Activated T-cell treated with anti-CD3 and anti-CD28 coated beads, Interleukin-2, amount 50 U/mL, for 72 hours (primary cell): ENCODE measurements at regions not wholly inside any gene's neighbourhood (a gene's known extent, or its start where the extent isn't known, plus 50 kb on each side); places are given as distances from the start of the nearest gene placed in this dataset.
"Not testable (repeated sequence)": the region's sequence is repeated elsewhere in the genome, so short reads cannot be mapped to it uniquely, and the experiment has no call there.

ENCODE experiments used
- ATAC-seq, 2 donors: fragments of 150-1000 bp; cut with Tn5 transposase; replicated peaks in 1 of 2; 2 replicates each; pipeline ENCODE4 v1.10.0; 2021; ENCODE audit warnings: moderate library complexity in 2 of 2, mild to moderate bottlenecking in 1 of 2
- DNase-seq, 2 donors: peaks; one replicate each; pipeline ENCODE4 v3.0.0; 2021 to 2022; ENCODE audit warnings: mixed read lengths in 1 of 2
- H3K27ac Mint-ChIP-seq: one replicate; pipeline ENCODE4 v1.8.0; 2022; ENCODE audit warnings: mild to moderate bottlenecking, moderate library complexity, mixed read lengths
- H3K27me3 Mint-ChIP-seq: one replicate; pipeline ENCODE4 v1.8.0; 2022; ENCODE audit warnings: low read depth, mixed read lengths
- H3K36me3 Mint-ChIP-seq, 2 donors: one replicate each; pipeline ENCODE4 v1.8.0; 2022; ENCODE audit warnings: mixed read lengths in 2 of 2, mild to moderate bottlenecking in 1 of 2; ENCODE audit not compliant: insufficient read depth in 2 of 2
- H3K4me1 Mint-ChIP-seq: one replicate; pipeline ENCODE4 v1.8.0; 2022; ENCODE audit warnings: low read depth, mixed read lengths
- H3K4me3 Mint-ChIP-seq, 2 donors: one replicate each; pipeline ENCODE4 v1.8.0; 2022; ENCODE audit warnings: mild to moderate bottlenecking in 2 of 2, mixed read lengths in 2 of 2, moderate library complexity in 2 of 2
- H3K9me3 Mint-ChIP-seq, 2 donors: one replicate each; pipeline ENCODE4 v1.8.0; 2022; ENCODE audit warnings: mixed read lengths in 2 of 2

DNA sequence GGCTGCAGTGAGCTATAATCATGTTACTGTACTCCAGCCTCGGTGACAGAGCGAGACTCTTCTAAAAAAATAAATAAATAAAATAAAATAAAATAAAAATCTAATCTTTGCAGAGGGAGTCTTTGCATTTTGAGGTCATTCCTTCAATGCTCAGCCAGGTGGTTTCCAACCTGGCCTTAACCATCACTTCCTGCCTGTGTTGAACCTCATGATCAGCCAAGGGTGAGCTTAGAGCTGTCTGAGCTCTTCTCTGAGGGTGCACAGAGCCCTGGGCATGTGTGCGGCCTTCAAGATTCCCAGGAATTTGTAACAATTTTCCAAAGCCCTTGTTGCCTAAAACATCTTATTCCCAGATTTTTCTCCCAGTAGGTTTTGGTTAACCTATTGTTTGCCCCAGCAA lies 94.3 kb downstream of the KCNJ12 start:
- H3K9me3 Mint-ChIP-seq, ATAC-seq, H3K4me1 Mint-ChIP-seq, H3K4me3 Mint-ChIP-seq, H3K36me3 Mint-ChIP-seq, H3K27ac Mint-ChIP-seq, DNase-seq: not testable (repeated sequence)
- peaks cover 19% of the 10 kb centered on the region for H3K27me3 Mint-ChIP-seq

GRCh38 chr17:21470861-21471260 lies 94.7 kb downstream of the KCNJ12 start:
- Mint-ChIP-seq H3K36me3 (no peaks in the 10 kb centered on the region), H3K4me1 (no peaks in the 10 kb centered on the region), H3K27ac (no peak overlapping the region), H3K9me3 (no peaks in the 10 kb centered on the region), H3K27me3 (peaks cover 19% of the 10 kb centered on the region), H3K4me3 (no peak overlapping the region)
- ATAC-seq (no peak), DNase-seq (no peak)

GRCh38 chr17:21474815-21475214 lies 98.7 kb downstream of the KCNJ12 start:
- H3K36me3 Mint-ChIP-seq = peaks cover 2% of the 10 kb centered on the region in 2 donors
- no peaks in the 10 kb centered on the region for H3K4me1 Mint-ChIP-seq
- peaks cover 1 to 3% of the 10 kb centered on the region in 2 donors for H3K9me3 Mint-ChIP-seq
- no peak overlapping the region for H3K4me3 Mint-ChIP-seq
- DNase-seq (no peak), ATAC-seq (no peak)
- H3K27ac Mint-ChIP-seq = no peak overlapping the region
- H3K27me3 Mint-ChIP-seq = peaks cover 22% of the 10 kb centered on the region

DNA sequence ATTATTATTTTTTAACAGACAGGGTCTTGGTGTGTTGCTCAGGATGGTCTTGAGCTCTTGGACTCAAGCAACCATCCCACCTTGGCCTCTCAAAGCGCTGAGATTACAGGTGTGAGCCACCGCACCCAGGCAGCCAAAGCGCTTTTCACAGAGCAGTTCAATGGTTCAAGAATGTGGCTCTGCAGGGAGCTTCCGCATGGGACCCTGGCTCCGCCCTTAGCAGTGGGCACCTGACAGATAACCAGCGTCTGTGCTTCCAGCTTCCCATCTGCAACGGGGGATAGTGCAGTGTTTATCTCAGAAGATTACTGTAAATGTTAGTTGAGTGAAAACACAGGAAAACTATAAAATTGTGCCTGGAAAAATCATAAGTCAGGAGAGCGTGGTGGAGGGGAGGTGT lies 99.4 kb downstream of the KCNJ12 start:
- peaks cover 1 to 3% of the 10 kb centered on the region in 2 donors for H3K9me3 Mint-ChIP-seq
- no peaks in the 10 kb centered on the region for H3K4me1 Mint-ChIP-seq
- H3K27ac Mint-ChIP-seq = no peak overlapping the region
- DNase-seq = no peak
- H3K36me3 Mint-ChIP-seq = peaks cover 2% of the 10 kb centered on the region in 2 donors
- no peak for ATAC-seq
- peaks cover 26% of the 10 kb centered on the region for H3K27me3 Mint-ChIP-seq
- H3K4me3 Mint-ChIP-seq = no peak overlapping the region

- Mint-ChIP-seq H3K4me3 (no peak overlapping the region), H3K4me1 (no peaks in the 10 kb centered on the region), H3K9me3 (peaks cover 1 to 3% of the 10 kb centered on the region in 2 donors), H3K27me3 (peaks cover 19% of the 10 kb centered on the region), H3K27ac (no peak overlapping the region), H3K36me3 (peaks cover 2% of the 10 kb centered on the region in 2 donors)
- ATAC-seq (no peak), DNase-seq (no peak)
These were observed 100.7 kb downstream of the KCNJ12 start for GRCh38 chr17:21476867-21477266.

DNA sequence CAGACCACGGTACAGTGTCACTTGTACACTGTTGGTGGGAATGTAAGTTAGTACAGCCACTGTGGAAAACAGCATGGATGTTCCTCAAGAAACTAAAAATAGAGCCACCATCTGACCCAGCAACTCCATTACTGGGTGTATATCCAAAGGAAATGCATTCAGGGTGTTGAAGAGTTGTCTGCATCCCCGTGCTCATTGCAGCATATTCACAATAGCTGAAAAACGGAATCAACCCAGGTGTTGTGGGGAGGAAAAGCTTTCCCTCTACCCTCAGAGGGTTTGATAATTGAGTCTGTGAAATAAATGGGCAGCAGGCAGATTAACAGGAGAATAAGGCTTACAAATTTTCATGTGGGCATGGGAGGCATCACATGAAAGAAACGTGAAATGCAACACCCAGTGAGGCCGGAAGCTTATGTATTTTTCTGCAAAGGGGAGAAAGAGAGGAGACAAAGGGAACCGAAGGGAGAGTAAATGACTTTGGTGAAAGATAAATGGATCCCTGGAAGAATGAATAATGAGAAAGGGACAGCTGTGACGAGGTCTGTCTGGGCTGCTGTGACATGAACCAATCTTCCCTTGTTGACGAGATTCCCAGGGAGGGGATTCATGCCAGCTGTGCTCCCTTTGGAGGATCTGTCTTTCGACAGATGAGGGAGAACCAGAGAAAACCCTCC lies 106.2 kb downstream of the KCNJ12 start:
- H3K27me3 Mint-ChIP-seq = peaks cover 52% of the 10 kb centered on the region
- ATAC-seq = no peak
- no peaks in the 10 kb centered on the region for H3K4me1 Mint-ChIP-seq
- no peak overlapping the region for H3K27ac Mint-ChIP-seq
- no peak overlapping the region for H3K4me3 Mint-ChIP-seq
- H3K36me3 Mint-ChIP-seq = peaks cover 2% of the 10 kb centered on the region in 2 donors
- no peak for DNase-seq
- H3K9me3 Mint-ChIP-seq = peaks cover 1 to 3% of the 10 kb centered on the region in 2 donors

GRCh38 chr17:21488043-21488442 lies 111.9 kb downstream of the KCNJ12 start:
- not testable (repeated sequence) for H3K9me3 Mint-ChIP-seq, H3K27ac Mint-ChIP-seq, ATAC-seq, H3K36me3 Mint-ChIP-seq, DNase-seq, H3K4me1 Mint-ChIP-seq, H3K4me3 Mint-ChIP-seq
- H3K27me3 Mint-ChIP-seq = peaks cover 41% of the 10 kb centered on the region

DNA sequence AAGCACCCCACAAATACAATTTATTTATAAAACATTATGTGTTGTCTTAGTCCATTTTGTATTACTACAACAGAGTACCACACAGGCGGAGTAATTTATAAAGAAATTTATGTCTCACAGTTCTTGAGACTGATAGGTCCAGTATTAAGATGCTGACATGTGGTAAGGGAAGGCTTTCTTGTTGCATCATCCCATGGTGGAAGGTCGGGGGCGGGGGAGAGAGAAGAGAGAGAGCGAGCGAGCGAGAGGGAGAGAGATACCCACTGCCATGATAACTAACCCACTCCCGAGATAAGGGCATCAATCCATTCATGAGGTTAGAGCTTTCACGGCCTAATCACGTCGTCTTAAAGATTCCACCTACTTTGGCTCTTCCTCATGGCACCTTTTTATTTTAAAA lies 117.8 kb downstream of the KCNJ12 start:
- Mint-ChIP-seq H3K4me3 (no peak overlapping the region), H3K9me3 (no peaks in the 10 kb centered on the region), H3K27ac (no peak overlapping the region), H3K36me3 (no peaks in the 10 kb centered on the region), H3K4me1 (no peaks in the 10 kb centered on the region), H3K27me3 (no peaks in the 10 kb centered on the region)
- ATAC-seq = no peak
- DNase-seq = no peak

DNA sequence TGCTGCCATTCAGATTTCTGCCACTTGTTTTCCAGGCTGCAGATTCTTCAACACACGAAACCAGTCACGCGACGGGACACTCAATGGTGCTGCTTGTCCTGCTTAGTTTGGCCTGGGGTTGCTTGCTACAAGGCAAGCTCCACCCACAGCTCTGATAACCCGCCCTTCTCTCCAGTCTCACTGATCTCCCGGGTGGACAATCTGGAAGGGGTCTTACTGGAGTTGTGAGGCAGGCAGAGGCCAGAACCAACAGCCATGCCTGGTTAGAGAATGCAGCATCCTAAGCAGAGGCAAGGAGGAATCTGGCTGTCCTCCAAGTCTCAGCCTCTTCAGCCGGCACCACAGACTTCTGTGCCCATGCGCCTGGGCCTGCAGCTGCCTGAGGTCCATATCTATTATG lies 119.1 kb downstream of the KCNJ12 start:
- Mint-ChIP-seq H3K4me3 (no peak overlapping the region), H3K27me3 (no peaks in the 10 kb centered on the region), H3K27ac (no peak overlapping the region), H3K4me1 (no peaks in the 10 kb centered on the region), H3K9me3 (no peaks in the 10 kb centered on the region), H3K36me3 (no peaks in the 10 kb centered on the region)
- DNase-seq (no peak), ATAC-seq (no peak)

- no peaks in the 10 kb centered on the region for H3K27me3 Mint-ChIP-seq
- no peak overlapping the region for H3K4me3 Mint-ChIP-seq
- H3K36me3 Mint-ChIP-seq = no peaks in the 10 kb centered on the region
- H3K27ac Mint-ChIP-seq = no peak overlapping the region
- no peaks in the 10 kb centered on the region for H3K9me3 Mint-ChIP-seq
- DNase-seq (no peak), ATAC-seq (no peak)
- no peaks in the 10 kb centered on the region for H3K4me1 Mint-ChIP-seq
These were observed 123.9 kb downstream of the KCNJ12 start for GRCh38 chr17:21500064-21500463.

GRCh38 chr17:21501927-21502700 lies 126.0 kb downstream of the KCNJ12 start:
- H3K27me3 Mint-ChIP-seq, ATAC-seq, H3K4me1 Mint-ChIP-seq, H3K27ac Mint-ChIP-seq, H3K4me3 Mint-ChIP-seq, DNase-seq, H3K9me3 Mint-ChIP-seq, H3K36me3 Mint-ChIP-seq: not testable (repeated sequence)

GRCh38 chr17:21505819-21506815 lies 130.0 kb downstream of the KCNJ12 start:
- no peaks in the 10 kb centered on the region for H3K36me3 Mint-ChIP-seq
- peaks cover 5% of the 10 kb centered on the region for H3K4me1 Mint-ChIP-seq
- no peaks in the 10 kb centered on the region for H3K9me3 Mint-ChIP-seq
- ATAC-seq (no peak), DNase-seq (no peak)
- no peak overlapping the region for H3K4me3 Mint-ChIP-seq
- no peak overlapping the region for H3K27ac Mint-ChIP-seq
- peaks cover 25% of the 10 kb centered on the region for H3K27me3 Mint-ChIP-seq

- H3K27me3 Mint-ChIP-seq = peaks cover 37% of the 10 kb centered on the region
- not testable (repeated sequence) for H3K9me3 Mint-ChIP-seq, ATAC-seq, H3K36me3 Mint-ChIP-seq, H3K27ac Mint-ChIP-seq, H3K4me3 Mint-ChIP-seq, DNase-seq
- H3K4me1 Mint-ChIP-seq = peaks cover 16% of the 10 kb centered on the region
These were observed 131.6 kb downstream of the KCNJ12 start for GRCh38 chr17:21507806-21508205.
